ENCODE measurements at regions not wholly inside any gene's neighbourhood (a gene's known extent, or its start where the extent isn't known, plus 50 kb on each side); places are given as distances from the start of the nearest gene placed in this dataset.

DNA sequence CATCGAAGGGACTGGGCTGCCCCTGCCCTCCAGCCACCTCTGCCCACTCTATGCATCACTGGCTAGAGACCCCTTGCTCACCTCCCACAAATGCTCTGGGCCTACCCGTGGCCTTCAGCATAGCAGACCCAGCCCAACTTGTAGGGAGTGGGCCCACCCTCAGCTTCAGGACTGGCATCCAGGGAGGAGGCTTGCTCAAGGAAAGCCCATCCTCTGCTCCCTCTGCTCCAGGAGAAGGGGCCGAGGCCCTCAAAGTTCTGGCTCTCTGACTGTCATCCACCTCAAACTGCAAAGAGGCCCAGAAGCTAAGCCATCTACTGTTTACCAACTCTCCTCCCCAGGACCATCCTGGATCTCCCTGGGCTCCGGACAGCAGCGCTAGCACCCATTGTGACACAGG lies 84.5 kb downstream of the C5orf15 start:
- H3K27ac ChIP-seq = no peak overlapping the region
- no peaks in the 10 kb centered on the region for H3K36me3 ChIP-seq (ENCODE audit: low read depth, missing control alignments)
- intact Hi-C loops (cut with DNase I; ENCODE audit: low total_unique reads) = no loop called here
- no peak for DNase-seq
- no peaks in the 10 kb centered on the region for H3K9me3 ChIP-seq
- WGBS, 2 donors = 93 to 95% methylated on average over 5 of the region's 5 CpGs
- TF ChIP-seq POLR2A (IDR thresholded peaks at IDR 0.05) (no peak), CTCF (IDR thresholded peaks at IDR 0.05) (no peak)
- no peaks in the 10 kb centered on the region for H3K27me3 ChIP-seq
- H3K4me1 ChIP-seq = no peaks in the 10 kb centered on the region
- no peak overlapping the region for H3K4me3 ChIP-seq

DNA sequence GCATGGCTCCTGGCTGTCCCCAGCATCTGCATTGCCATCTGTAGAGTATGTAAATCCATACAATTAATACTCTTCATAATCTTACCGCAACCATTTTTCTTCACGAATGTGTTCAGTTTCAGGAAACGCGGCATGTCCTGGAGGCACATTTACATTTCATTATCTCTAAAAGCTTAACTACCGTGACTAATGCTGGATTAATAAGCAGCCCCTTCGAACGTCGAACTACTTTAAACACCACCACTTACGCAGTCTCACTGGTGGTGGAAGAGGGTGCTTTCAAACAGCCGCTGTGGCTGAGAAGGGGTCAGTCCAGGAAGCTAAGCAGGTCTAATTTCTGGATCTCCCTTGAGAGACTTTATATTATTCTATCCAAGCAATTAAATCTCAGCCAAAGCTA lies 85.6 kb downstream of the C5orf15 start:
- no peak for TF ChIP-seq POLR2A (IDR thresholded peaks at IDR 0.05)
- TF ChIP-seq CTCF (IDR thresholded peaks at IDR 0.05) = no peak
- no peaks in the 10 kb centered on the region for H3K4me1 ChIP-seq
- intact Hi-C loops (cut with DNase I; ENCODE audit: low total_unique reads) = no loop called here
- no peak overlapping the region for H3K27ac ChIP-seq
- H3K27me3 ChIP-seq = no peaks in the 10 kb centered on the region
- DNase-seq = no peak
- H3K36me3 ChIP-seq (ENCODE audit: low read depth, missing control alignments) = no peaks in the 10 kb centered on the region
- WGBS, 2 donors = 80 to 85% methylated on average over 10 of the region's 10 CpGs
- no peaks in the 10 kb centered on the region for H3K9me3 ChIP-seq
- no peak overlapping the region for H3K4me3 ChIP-seq

- Histone ChIP-seq H3K27ac (no peak overlapping the region), H3K27me3 (no peaks in the 10 kb centered on the region), H3K4me1 (no peaks in the 10 kb centered on the region), H3K9me3 (no peaks in the 10 kb centered on the region), H3K36me3 (ENCODE audit: low read depth, missing control alignments) (no peaks in the 10 kb centered on the region), H3K4me3 (no peak overlapping the region)
- DNase-seq = no peak
- WGBS, 2 donors = 94 to 95% methylated on average over 3 to 6 of the region's 6 CpGs
- intact Hi-C loops (cut with DNase I; ENCODE audit: low total_unique reads) = no loop called here
- TF ChIP-seq POLR2A (IDR thresholded peaks at IDR 0.05) (no peak), CTCF (IDR thresholded peaks at IDR 0.05) (no peak)
Observed at GRCh38 chr5:133882389-133882695, 86.1 kb downstream of the C5orf15 start.

GRCh38 chr5:133881576-133882388 lies 86.6 kb downstream of the C5orf15 start:
- intact Hi-C loops (cut with DNase I; ENCODE audit: low total_unique reads) = no loop called here
- no peaks in the 10 kb centered on the region for H3K4me1 ChIP-seq
- WGBS, 2 donors = 87% methylated on average over 15 of the region's 15 CpGs

More at GRCh38 chr5:133881576-133882388, 86.6 kb downstream of the C5orf15 start:
- Histone ChIP-seq H3K27ac (no peak overlapping the region), H3K4me3 (no peak overlapping the region), H3K27me3 (no peaks in the 10 kb centered on the region), H3K36me3 (ENCODE audit: low read depth, missing control alignments) (no peaks in the 10 kb centered on the region), H3K9me3 (no peaks in the 10 kb centered on the region)
- TF ChIP-seq POLR2A (IDR thresholded peaks at IDR 0.05) (no peak), CTCF (IDR thresholded peaks at IDR 0.05) (no peak)
- no peak for DNase-seq

All from testis (tissue), 2 donors.